NCI-H2171 treated with DMSO at 0.1 percent for 48 hours (cell line): ENCODE measurements at regions not wholly inside any gene's neighbourhood (a gene's known extent, or its start where the extent isn't known, plus 50 kb on each side); places are given as distances from the start of the nearest gene placed in this dataset.

ENCODE experiments used
- DNase-seq: peaks from one replicate; lab custom pipeline; 2025; lab: John Stamatoyannopoulos, UW

- DNase-seq, result no peak
Measured at GRCh38 chr4:84379917-84380641, 119.0 kb downstream of the NKX6-1 start.

GRCh38 chr4:84378983-84379382 lies 120.1 kb downstream of the NKX6-1 start:
- DNase-seq, result no peak

DNA sequence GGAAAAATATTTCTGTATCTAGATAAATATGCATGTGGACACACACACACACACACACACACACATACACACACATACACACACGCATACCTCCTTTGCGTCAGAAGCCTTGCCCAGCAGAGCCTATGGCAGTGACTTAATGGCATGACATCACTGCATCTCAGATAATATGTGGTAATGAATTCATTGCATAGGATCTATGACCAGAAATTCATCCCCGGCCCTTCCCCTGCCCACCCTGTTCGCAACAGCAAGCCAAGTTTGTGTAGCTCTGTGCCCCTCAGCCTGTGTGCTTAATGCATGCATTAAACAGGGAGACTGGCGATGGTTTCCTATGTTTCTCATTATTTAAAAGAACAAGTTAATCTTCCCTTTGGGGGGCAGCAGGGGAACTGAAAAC lies 120.7 kb downstream of the NKX6-1 start:
- DNase-seq, result no peak

GRCh38 chr4:84366907-84367306 lies 132.2 kb downstream of the NKX6-1 start:
- DNase-seq, result no peak

DNA sequence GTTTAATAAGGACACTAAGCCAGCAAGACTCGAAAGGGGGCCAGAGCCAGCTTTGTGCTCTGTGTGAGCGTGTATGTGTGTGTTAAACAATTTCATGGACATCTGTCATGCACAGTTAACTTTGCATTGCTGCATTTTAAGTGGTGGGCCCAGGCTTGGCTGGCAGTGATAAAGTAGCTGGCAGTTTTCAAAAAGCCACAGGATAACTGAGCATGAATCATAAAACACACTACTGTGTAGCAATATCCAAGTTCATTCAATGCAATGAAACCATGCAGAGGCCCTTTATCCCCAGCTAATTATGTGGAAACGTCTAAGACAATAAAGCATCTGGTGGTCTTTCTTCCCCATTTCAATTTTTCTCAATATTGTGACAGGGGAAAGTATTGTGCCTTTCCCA lies 132.9 kb downstream of the NKX6-1 start:
- DNase-seq, result no peak

- DNase-seq, result peak; percentile 20
Measured at GRCh38 chr4:84362896-84363655, 136.0 kb downstream of the NKX6-1 start.

DNA sequence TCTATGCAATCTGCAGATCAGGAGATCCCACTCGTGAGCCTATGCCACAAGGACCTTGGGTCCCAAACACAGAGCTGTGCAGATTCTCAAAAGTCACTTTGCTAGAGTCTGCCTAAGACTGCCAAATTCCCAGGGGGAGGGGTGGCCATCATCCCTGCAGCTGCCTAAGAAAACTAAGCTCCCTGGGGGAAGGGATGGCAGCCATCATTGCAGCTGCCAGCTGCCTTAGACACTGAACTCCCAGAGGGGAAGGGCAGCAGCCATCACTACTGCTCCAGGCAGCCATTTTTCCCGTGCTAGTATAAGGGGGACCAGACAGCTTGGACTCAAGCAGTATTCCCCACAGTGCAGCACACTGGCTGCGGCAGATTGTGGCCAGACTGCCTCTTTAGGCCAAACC lies 156.9 kb downstream of the NKX6-1 start:
- DNase-seq, result peak; percentile 35

DNA sequence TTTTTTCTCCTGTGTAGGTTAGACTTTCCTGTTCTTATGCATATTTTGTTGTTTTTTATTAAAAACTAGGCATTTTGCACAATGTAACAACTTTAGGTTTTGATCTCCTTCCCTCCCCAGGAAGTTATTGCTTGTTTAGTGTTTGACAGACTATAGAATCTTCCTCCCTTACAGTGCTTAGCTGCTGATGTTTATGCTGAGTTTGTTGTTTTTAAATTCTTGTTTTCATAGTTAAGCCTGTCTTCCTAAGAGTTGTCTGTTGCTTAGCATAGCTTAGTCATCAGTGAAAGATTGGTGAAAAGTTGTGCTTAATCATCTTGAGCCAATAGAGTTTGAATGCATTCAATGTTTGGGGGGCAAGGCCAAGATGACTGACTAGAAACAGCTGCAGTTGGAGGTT lies 157.5 kb downstream of the NKX6-1 start:
- no peak for DNase-seq

DNA sequence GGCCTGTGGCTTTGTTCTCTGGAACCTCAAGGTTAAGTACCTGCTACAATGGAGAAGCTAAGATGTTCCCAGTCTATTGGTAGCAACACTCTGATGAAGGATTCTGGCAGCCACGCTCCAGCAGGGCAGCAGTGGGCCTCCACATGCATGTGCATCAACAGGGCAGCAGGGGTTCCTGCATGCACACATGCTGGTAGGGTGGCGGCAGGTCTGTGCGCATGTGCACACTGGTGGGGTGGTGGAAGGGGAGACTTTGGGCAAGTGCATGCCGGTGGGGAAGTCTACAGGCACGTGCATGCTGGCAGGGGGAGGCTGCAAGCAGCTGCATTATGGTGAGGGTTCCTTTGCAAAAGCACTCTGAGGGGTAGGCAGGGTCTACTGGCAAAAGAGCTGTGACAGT lies 160.7 kb downstream of the NKX6-1 start:
- no peak for DNase-seq

- no peak for DNase-seq
Measured at GRCh38 chr4:84336964-84337705, 162.0 kb downstream of the NKX6-1 start.

- DNase-seq, result no peak
Measured at GRCh38 chr4:84327526-84327925, 171.6 kb downstream of the NKX6-1 start.

DNA sequence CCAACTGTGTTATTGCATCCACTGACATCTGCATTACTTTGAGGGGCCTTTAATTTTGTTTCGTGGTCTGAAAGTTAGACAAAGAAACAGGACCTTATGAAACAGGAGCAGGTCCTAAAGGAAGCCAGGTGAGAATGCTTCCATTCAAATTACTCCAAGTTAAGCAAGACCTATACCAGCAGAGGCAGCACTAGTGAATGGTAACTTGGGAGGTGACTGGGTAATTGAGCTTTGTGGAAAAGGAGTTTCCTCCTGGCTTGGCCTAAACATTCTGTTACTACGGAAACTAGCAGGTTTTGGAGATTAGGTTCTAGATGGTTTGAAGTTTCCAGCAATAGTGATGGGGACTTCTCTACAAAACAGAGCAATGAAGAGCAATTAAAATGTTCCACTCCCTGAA lies 173.5 kb downstream of the NKX6-1 start:
- DNase-seq, result no peak

DNA sequence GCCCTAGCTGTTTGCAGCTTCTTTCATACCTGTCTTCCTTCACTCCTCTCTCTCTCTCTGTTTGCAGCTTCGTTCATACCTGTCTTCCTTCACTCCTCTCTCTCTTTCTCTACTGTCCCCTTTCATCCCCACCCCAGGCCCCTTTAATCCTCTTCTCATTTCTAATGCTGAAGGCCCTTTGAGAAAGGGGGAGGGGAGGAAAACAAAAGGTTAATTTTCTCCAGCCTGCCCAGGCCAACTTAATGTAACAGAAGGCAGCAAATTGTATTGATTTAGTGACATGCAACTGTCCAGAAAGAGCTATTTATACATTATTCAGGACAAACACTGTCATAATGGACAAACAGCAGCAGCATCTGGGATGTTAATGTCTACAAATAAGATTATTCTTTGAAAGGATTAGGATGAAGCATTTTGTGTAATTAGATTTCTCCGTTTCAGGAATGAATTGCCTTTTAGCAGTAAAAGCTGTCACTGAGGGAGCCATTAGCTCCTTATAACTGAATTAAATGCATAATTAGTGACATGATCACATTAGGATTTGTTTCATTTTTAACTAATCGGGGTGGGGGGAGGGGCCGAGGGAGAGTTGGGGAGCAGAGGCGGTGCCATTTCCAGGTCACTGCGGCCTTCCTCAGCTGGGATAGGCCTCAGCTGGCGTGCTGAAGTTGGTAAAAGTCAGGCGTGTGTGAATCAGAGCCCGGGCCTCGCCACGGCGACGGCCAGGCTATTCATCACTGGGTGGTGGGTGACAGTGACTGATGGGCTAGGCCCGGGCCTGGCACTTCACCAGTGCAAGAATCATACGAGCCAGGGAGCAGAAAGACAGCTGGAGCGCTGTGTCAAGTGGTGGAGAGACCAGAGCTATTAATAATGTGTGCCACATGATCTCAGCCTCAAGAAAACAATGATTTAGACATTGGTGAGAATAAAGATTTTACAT lies 174.5 kb downstream of the NKX6-1 start:
- peak; percentile 4 for DNase-seq

DNA sequence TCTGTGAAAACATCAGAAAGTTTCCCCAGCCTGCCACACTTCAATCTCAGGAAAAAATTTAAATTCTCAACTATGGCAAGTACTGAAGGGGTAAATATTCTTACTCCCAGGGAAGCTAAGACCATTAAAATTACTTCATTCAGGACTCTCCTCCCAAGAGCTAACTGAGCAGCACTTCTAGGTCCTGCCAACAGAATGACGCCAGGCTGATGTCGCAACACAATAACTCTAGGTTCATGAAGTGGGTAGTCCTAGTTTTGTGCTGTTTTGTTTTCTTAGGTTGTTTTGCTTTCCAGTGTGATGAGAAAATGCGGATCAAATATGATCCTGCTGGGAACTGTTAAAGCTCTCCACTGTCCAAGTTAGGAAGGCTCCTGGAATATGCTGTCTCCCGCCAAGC lies 180.0 kb downstream of the NKX6-1 start:
- DNase-seq, result no peak

GRCh38 chr4:84317513-84317912 lies 181.6 kb downstream of the NKX6-1 start:
- DNase-seq, result no peak

DNA sequence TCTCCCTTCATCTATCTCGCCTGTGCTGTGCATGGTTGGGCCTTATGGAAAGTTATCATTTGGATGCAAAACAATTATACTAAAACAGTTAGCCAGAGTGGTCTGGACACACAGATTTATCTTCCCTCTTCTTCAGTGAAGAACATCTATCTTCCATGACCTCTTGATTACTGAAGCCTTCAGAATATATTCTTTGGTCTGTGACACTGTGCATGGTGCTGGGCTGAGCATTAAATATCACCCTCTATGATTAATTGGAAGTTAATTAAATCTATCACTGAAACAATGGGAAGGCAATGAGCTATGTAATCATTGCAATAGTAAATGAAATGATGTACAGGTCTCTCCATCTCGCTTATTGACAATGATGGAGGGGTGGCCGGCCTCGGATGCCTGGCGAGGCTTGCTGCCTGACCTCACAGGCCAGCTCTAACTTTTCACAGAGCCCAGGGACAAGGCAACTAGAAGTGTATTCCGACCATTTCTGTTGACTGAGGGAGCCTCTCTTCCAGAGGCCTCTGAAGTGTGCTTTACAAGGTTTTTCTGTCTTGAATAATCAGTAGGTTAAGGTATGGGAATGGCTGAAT lies 186.6 kb downstream of the NKX6-1 start:
- no peak for DNase-seq

GRCh38 chr4:84309191-84309590 lies 189.9 kb downstream of the NKX6-1 start:
- DNase-seq, result no peak

DNA sequence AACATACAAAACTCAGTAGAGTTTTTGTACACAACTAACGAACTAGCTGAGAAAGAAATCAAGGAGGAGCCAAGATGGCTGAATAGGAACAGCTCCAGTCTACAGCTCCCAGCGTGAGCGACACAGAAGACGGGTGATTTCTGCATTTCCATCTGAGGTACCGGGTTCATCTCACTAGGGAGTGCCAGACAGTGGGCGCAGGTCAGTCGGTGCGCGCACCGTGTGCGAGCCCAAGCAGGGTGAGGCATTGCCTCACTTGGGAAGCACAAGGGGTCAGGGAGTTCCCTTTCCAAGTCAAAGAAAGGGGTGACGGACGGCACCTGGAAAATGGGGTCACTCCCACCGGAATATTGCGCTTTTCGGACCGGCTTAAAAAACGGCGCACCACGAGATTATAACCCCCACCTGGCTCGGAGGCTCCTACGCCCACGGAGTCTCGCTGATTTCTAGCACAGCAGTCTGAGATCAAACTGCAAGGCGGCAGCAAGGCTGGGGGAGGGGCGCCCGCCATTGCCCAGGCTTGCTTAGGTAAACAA lies 200.3 kb downstream of the NKX6-1 start:
- DNase-seq, result peak; percentile 44

DNA sequence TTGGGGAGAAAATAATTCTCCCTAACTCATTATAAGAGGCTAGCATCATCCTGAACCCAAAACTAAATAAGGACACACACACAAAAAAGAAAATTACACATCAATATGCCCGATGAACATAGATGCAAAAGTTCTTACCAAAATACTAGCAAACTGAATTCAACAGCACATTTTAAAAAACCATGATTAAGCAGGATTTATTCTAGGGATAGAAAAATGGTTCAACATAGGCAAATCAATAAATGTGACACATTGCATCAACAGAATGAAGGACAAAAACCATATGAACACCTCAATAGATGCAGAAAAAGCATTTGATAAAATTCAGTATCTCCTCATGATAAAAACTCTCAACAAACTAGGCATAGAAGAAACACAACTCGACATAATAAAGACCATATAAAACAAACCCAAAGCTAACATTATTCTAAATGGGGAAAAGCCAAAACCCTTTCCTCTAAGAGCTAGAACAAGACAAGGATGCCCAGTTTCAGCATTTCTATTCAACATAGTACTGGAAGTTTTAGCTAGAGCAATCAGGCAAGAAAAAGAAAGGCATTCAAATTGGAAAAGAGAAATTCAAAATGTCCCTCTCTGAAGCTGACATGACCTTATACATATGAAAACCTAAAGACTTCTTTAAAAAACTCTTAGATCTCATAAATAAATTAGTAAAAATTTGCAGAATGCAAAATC lies 200.9 kb downstream of the NKX6-1 start:
- no peak for DNase-seq

DNA sequence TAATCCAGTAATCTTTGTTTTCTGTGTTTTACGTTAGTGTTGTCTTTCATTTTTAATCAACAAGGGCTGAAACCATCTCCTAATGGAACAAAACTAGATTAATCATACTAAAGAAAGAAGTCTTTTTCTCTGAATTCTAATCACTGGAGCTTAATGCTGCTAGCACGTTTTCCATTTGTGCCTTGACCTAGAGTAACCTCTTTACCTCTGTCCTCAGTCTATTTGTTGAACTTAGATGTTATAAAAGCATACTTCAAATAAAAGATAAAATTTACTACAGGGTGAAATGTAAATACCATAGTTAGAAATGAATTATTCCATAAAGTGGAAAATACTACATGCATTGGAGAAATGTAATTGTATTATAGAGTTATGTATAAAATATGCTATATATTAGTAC lies 207.1 kb downstream of the NKX6-1 start:
- no peak for DNase-seq

GRCh38 chr4:84286048-84286447 lies 213.0 kb downstream of the NKX6-1 start:
- no peak for DNase-seq
